ENCODE measurements at regions not wholly inside any gene's neighbourhood (a gene's known extent, or its start where the extent isn't known, plus 50 kb on each side); places are given as distances from the start of the nearest gene placed in this dataset.
"Not testable (repeated sequence)": the region's sequence is repeated elsewhere in the genome, so short reads cannot be mapped to it uniquely, and the experiment has no call there.

GRCh38 chr22:49676783-49677494 lies 150.7 kb downstream of the BRD1 start:
- DNase-seq (ENCODE audit: low read depth in 2 of 2) = no peak

GRCh38 chr22:49676230-49676629 lies 151.4 kb downstream of the BRD1 start:
- DNase-seq (ENCODE audit: low read depth in 2 of 2) = no peak

- DNase-seq (ENCODE audit: low read depth in 2 of 2) = no peak
Observed at GRCh38 chr22:49674479-49675050, 153.1 kb downstream of the BRD1 start.

- no peak for DNase-seq (ENCODE audit: low read depth in 2 of 2)
Observed at GRCh38 chr22:49673048-49673447, 154.6 kb downstream of the BRD1 start.

- DNase-seq (ENCODE audit: low read depth in 2 of 2) = no peak
Observed at GRCh38 chr22:49672014-49672516, 155.6 kb downstream of the BRD1 start.

GRCh38 chr22:49671331-49672013 lies 156.2 kb downstream of the BRD1 start:
- DNase-seq (ENCODE audit: low read depth in 2 of 2) = no peak

GRCh38 chr22:49670456-49671330 lies 157.0 kb downstream of the BRD1 start:
- no peak for DNase-seq (ENCODE audit: low read depth in 2 of 2)

GRCh38 chr22:49669969-49670455 lies 157.7 kb downstream of the BRD1 start:
- DNase-seq (ENCODE audit: low read depth in 2 of 2) = not testable (repeated sequence)

- not testable (repeated sequence) for DNase-seq (ENCODE audit: low read depth in 2 of 2)
Observed at GRCh38 chr22:49669427-49669968, 158.2 kb downstream of the BRD1 start.

- DNase-seq (ENCODE audit: low read depth in 2 of 2) = no peak
Observed at GRCh38 chr22:49668402-49668801, 159.3 kb downstream of the BRD1 start.

- DNase-seq (ENCODE audit: low read depth in 2 of 2) = no peak
Observed at GRCh38 chr22:49667236-49667635, 160.4 kb downstream of the BRD1 start.

- no peak for DNase-seq (ENCODE audit: low read depth in 2 of 2)
Observed at GRCh38 chr22:49666146-49666809, 161.4 kb downstream of the BRD1 start.

- DNase-seq (ENCODE audit: low read depth in 2 of 2) = no peak
Observed at GRCh38 chr22:49664891-49665290, 162.8 kb downstream of the BRD1 start.

- no peak for DNase-seq (ENCODE audit: low read depth in 2 of 2)
Observed at GRCh38 chr22:49664371-49664881, 163.2 kb downstream of the BRD1 start.

GRCh38 chr22:49663823-49664222 lies 163.8 kb downstream of the BRD1 start:
- DNase-seq (ENCODE audit: low read depth in 2 of 2) = no peak

- DNase-seq (ENCODE audit: low read depth in 2 of 2) = no peak
Observed at GRCh38 chr22:49663311-49663711, 164.4 kb downstream of the BRD1 start.

- DNase-seq (ENCODE audit: low read depth in 2 of 2) = no peak
Observed at GRCh38 chr22:49662681-49663080, 165.0 kb downstream of the BRD1 start.

GRCh38 chr22:49660794-49661781 lies 166.6 kb downstream of the BRD1 start:
- no peak for DNase-seq (ENCODE audit: low read depth in 2 of 2)

GRCh38 chr22:49660321-49660720 lies 167.4 kb downstream of the BRD1 start:
- no peak for DNase-seq (ENCODE audit: low read depth in 2 of 2)
